Neural cell (in vitro differentiated cells): ENCODE measurements at regions not wholly inside any gene's neighbourhood (a gene's known extent, or its start where the extent isn't known, plus 50 kb on each side); places are given as distances from the start of the nearest gene placed in this dataset.

Experiments
- H2AFZ ChIP-seq: fragments of 200-600, 300-800 bp; sonication (generic), shearing (Covaris generic); 2 replicates; pipeline ENCODE4 v1.6.0; 2014; ENCODE audit warnings: low read depth, mild to moderate bottlenecking, antibody characterized with exemption, low read length, moderate library complexity
- H3F3A ChIP-seq: fragments of 200-600 bp; shearing (Covaris generic); 2 replicates; pipeline ENCODE4 v1.6.1; 2016; ENCODE audit warnings: mild to moderate bottlenecking, moderate library complexity, mixed read lengths, antibody characterized with exemption, low read length; ENCODE audit not compliant: insufficient read depth, poor library complexity, severe bottlenecking
- H3K27ac ChIP-seq: fragments of 200-600, 300-800 bp; sonication (generic), shearing (Covaris generic); 2 replicates; pipeline ENCODE4 v1.5.1; 2014; ENCODE audit warnings: mild to moderate bottlenecking, low read length, moderate library complexity
- H3K27me3 ChIP-seq: fragments of 300-800, 200-600 bp; sonication (generic), shearing (Covaris generic); 2 replicates; pipeline ENCODE4 v1.6.0; 2014; ENCODE audit warnings: mild to moderate bottlenecking, low read depth, low read length, moderate library complexity; ENCODE audit not compliant: insufficient read depth
- H3K36me3 ChIP-seq: fragments of 300-800, 200-600 bp; sonication (generic), shearing (Covaris generic); 2 replicates; pipeline ENCODE4 v1.5.1; 2014; ENCODE audit warnings: mild to moderate bottlenecking, antibody characterized with exemption, low read length, moderate library complexity; ENCODE audit not compliant: insufficient read depth
- H3K4me2 ChIP-seq: fragments of 300-800, 200-600 bp; sonication (generic), shearing (Covaris generic); 2 replicates; pipeline ENCODE4 v1.6.0; 2014; ENCODE audit warnings: mild to moderate bottlenecking, low read length
- H3K4me3 ChIP-seq: fragments of 300-800, 200-600 bp; sonication (generic), shearing (Covaris generic); 2 replicates; pipeline ENCODE4 v1.5.1; 2014; ENCODE audit warnings: mild to moderate bottlenecking, low read length, moderate library complexity
- H3K79me2 ChIP-seq: fragments of 200-600 bp; shearing (Covaris generic); replicated peaks from 2 replicates; pipeline ENCODE4 v1.6.0; 2014; ENCODE audit warnings: mild to moderate bottlenecking, low read length, moderate library complexity; ENCODE audit not compliant: insufficient read depth
- H3K9ac ChIP-seq: fragments of 300-800, 200-600 bp; sonication (generic), shearing (Covaris generic); 2 replicates; pipeline ENCODE4 v1.6.1; 2016; ENCODE audit warnings: mild to moderate bottlenecking, low read length, mixed read lengths
- H3K9me2 ChIP-seq: fragments of 200-600 bp; shearing (Covaris generic); 2 replicates; pipeline ENCODE4 v1.6.1; 2016; ENCODE audit warnings: mild to moderate bottlenecking, low read length, mixed read lengths; ENCODE audit not compliant: insufficient read depth
- H3K9me3 ChIP-seq: fragments of 200-600, 300-800 bp; sonication (generic), shearing (Covaris generic); 2 replicates; pipeline ENCODE4 v1.6.1; 2016; ENCODE audit warnings: mild to moderate bottlenecking, mixed run types, low read length, moderate library complexity, mixed read lengths
- H4K20me1 ChIP-seq: fragments of 200-600 bp; shearing (Covaris generic); 2 replicates; pipeline ENCODE4 v1.6.1; 2016; ENCODE audit warnings: mild to moderate bottlenecking, mixed run types; ENCODE audit not compliant: insufficient read depth
- EP300 ChIP-seq: fragments of 450-650 bp; conservative IDR thresholded peaks from 2 replicates; pipeline ENCODE4 v1.6.1; 2014; ENCODE audit warnings: antibody characterized with exemption, mild to moderate bottlenecking, moderate library complexity; ENCODE audit not compliant: poor library complexity, severe bottlenecking
- EZH2 ChIP-seq: fragments of 200-600, 300-800 bp; shearing (Covaris generic), sonication (generic); IDR thresholded peaks from 2 replicates; pipeline ENCODE4 v1.6.1; 2014; ENCODE audit warnings: antibody characterized with exemption, low read length, borderline replicate concordance, mild to moderate bottlenecking; ENCODE audit not compliant: insufficient read depth, poor library complexity, severe bottlenecking
- MXI1 ChIP-seq: fragments of 450-650 bp; conservative IDR thresholded peaks from 2 replicates; pipeline ENCODE4 v1.6.1; 2014; ENCODE audit warnings: antibody characterized with exemption, mild to moderate bottlenecking; ENCODE audit not compliant: poor library complexity, severe bottlenecking
- POLR2AphosphoS5 ChIP-seq: IDR thresholded peaks from 2 replicates; pipeline ENCODE4 v1.6.1; 2012
- RAD21 ChIP-seq: fragments of 450-650 bp; conservative IDR thresholded peaks from 2 replicates; pipeline ENCODE4 v1.6.1; 2014; ENCODE audit warnings: antibody characterized with exemption, mild to moderate bottlenecking, moderate library complexity
- SMC3 ChIP-seq: fragments of 450-650 bp; conservative IDR thresholded peaks from 2 replicates; pipeline ENCODE4 v1.6.1; 2014; ENCODE audit warnings: antibody characterized with exemption, mild to moderate bottlenecking, moderate library complexity; ENCODE audit not compliant: poor library complexity
- TAF1 ChIP-seq: IDR thresholded peaks from 2 replicates; pipeline ENCODE4 v1.6.1; 2012; ENCODE audit warnings: low read depth
- TF ChIP-seq, protein P1 (sequence below): IDR thresholded peaks from 2 replicates; pipeline ENCODE4 v1.6.1; 2012; ENCODE audit warnings: borderline replicate concordance
- TF ChIP-seq, protein P2 (sequence below): fragments of 450-650 bp; IDR thresholded peaks from 2 replicates; pipeline ENCODE4 v1.5.1; 2014; ENCODE audit warnings: antibody characterized with exemption, mild to moderate bottlenecking, moderate library complexity; ENCODE audit not compliant: poor library complexity, severe bottlenecking

DNA sequence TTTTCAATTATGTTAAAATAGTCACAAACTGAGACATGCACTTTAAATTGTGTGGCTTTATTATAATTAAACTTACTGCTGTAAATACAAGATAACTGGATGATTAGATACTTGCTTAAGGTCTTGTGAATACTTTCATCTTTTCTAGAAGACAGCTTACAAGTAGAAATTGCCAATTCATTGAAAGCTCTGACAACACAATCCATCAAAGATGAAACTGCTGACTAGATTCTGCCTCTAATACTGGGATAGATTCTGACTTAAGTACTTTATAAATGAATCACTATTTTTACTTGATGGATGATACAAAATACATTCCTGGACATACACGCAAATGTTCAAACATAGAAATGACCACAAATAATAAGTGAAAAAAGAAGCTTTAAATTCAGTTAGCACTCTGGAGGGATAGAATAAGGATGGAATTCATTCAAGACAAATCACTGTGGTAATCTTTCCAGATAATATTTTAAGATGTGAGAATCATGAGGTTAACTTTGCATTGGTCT lies 876.8 kb downstream of the RPS29 start:
- Histone ChIP-seq H3K9me3 (no peaks in the 10 kb centered on the region), H3K27ac (no peak overlapping the region), H3K4me3 (no peak overlapping the region), H3K27me3 (no peaks in the 10 kb centered on the region), H3F3A (no peaks in the 10 kb centered on the region), H3K9ac (no peak overlapping the region), H3K9me2 (no peaks in the 10 kb centered on the region), H2AFZ (no peak overlapping the region), H3K4me2 (no peak overlapping the region), H3K36me3 (no peaks in the 10 kb centered on the region), H4K20me1 (no peaks in the 10 kb centered on the region), H3K79me2 (no peaks in the 10 kb centered on the region)
- peak; percentile 55 for TF ChIP-seq POLR2AphosphoS5
- TF ChIP-seq, protein P1, sequence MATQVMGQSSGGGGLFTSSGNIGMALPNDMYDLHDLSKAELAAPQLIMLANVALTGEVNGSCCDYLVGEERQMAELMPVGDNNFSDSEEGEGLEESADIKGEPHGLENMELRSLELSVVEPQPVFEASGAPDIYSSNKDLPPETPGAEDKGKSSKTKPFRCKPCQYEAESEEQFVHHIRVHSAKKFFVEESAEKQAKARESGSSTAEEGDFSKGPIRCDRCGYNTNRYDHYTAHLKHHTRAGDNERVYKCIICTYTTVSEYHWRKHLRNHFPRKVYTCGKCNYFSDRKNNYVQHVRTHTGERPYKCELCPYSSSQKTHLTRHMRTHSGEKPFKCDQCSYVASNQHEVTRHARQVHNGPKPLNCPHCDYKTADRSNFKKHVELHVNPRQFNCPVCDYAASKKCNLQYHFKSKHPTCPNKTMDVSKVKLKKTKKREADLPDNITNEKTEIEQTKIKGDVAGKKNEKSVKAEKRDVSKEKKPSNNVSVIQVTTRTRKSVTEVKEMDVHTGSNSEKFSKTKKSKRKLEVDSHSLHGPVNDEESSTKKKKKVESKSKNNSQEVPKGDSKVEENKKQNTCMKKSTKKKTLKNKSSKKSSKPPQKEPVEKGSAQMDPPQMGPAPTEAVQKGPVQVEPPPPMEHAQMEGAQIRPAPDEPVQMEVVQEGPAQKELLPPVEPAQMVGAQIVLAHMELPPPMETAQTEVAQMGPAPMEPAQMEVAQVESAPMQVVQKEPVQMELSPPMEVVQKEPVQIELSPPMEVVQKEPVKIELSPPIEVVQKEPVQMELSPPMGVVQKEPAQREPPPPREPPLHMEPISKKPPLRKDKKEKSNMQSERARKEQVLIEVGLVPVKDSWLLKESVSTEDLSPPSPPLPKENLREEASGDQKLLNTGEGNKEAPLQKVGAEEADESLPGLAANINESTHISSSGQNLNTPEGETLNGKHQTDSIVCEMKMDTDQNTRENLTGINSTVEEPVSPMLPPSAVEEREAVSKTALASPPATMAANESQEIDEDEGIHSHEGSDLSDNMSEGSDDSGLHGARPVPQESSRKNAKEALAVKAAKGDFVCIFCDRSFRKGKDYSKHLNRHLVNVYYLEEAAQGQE, result no peak
- TF ChIP-seq EP300, result peak; percentile 84

DNA sequence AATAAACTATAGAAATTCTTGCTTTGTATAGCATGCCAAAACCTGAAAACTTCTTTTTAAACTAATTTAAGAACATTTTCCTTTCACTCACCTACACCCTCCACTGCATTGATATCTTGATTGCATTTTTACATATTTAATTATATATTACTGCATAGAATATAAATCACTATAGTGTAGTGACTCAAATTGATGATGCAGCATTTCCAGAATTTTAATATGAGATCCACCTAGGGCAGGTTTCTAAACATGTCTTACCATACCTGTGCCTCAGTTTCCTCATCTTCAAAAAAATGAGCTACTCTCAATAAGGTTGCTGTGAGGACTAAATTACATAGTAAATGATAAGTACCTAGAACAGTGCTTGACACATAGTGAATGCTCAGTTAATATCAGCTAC lies 881.5 kb downstream of the RPS29 start:
- H2AFZ ChIP-seq, result no peak overlapping the region
- H3K27me3 ChIP-seq, result no peaks in the 10 kb centered on the region
- H3K4me2 ChIP-seq, result no peak overlapping the region
- H3K4me3 ChIP-seq, result no peak overlapping the region
- H4K20me1 ChIP-seq, result no peaks in the 10 kb centered on the region
- no peaks in the 10 kb centered on the region for H3K79me2 ChIP-seq
- H3K9ac ChIP-seq, result no peak overlapping the region
- TF ChIP-seq, protein P1, result no peak
- TF ChIP-seq RAD21 (no peak), SMC3 (no peak), EZH2 (no peak), MXI1 (no peak), POLR2AphosphoS5 (no peak), TAF1 (no peak), EP300 (no peak)
- TF ChIP-seq, protein P2, sequence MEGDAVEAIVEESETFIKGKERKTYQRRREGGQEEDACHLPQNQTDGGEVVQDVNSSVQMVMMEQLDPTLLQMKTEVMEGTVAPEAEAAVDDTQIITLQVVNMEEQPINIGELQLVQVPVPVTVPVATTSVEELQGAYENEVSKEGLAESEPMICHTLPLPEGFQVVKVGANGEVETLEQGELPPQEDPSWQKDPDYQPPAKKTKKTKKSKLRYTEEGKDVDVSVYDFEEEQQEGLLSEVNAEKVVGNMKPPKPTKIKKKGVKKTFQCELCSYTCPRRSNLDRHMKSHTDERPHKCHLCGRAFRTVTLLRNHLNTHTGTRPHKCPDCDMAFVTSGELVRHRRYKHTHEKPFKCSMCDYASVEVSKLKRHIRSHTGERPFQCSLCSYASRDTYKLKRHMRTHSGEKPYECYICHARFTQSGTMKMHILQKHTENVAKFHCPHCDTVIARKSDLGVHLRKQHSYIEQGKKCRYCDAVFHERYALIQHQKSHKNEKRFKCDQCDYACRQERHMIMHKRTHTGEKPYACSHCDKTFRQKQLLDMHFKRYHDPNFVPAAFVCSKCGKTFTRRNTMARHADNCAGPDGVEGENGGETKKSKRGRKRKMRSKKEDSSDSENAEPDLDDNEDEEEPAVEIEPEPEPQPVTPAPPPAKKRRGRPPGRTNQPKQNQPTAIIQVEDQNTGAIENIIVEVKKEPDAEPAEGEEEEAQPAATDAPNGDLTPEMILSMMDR, result no peak
- H3F3A ChIP-seq, result no peaks in the 10 kb centered on the region
- no peaks in the 10 kb centered on the region for H3K36me3 ChIP-seq
- no peaks in the 10 kb centered on the region for H3K9me3 ChIP-seq
- H3K9me2 ChIP-seq, result no peaks in the 10 kb centered on the region
- no peak overlapping the region for H3K27ac ChIP-seq
